ENCODE measurements at regions not wholly inside any gene's neighbourhood (a gene's known extent, or its start where the extent isn't known, plus 50 kb on each side); places are given as distances from the start of the nearest gene placed in this dataset.

DNA sequence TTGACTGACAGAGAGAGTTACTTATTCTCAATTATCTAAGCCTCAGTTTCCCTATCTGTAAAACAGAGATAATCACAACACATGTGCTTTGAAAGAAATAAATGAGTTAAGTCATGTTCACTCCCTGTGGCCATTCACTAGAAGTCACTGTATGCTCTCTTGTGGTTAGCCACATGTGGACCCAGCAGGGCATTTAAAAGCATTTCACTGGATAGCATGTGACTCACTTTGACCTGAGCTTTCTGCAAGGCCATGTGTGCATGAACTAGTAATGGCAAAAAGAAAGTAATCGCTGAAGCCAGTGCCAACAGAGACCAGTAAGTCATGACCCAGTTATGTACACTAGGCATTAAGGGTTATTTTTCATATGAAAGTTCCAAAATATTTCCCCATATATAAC is 557.0 kb upstream of the IGFBP3 start:
- TF ChIP-seq POLR2A (IDR thresholded peaks at IDR 0.05) = no peak
- TF ChIP-seq, protein P1, sequence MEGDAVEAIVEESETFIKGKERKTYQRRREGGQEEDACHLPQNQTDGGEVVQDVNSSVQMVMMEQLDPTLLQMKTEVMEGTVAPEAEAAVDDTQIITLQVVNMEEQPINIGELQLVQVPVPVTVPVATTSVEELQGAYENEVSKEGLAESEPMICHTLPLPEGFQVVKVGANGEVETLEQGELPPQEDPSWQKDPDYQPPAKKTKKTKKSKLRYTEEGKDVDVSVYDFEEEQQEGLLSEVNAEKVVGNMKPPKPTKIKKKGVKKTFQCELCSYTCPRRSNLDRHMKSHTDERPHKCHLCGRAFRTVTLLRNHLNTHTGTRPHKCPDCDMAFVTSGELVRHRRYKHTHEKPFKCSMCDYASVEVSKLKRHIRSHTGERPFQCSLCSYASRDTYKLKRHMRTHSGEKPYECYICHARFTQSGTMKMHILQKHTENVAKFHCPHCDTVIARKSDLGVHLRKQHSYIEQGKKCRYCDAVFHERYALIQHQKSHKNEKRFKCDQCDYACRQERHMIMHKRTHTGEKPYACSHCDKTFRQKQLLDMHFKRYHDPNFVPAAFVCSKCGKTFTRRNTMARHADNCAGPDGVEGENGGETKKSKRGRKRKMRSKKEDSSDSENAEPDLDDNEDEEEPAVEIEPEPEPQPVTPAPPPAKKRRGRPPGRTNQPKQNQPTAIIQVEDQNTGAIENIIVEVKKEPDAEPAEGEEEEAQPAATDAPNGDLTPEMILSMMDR (IDR thresholded peaks at IDR 0.05) = no peak
